SK-N-MC (cell line): ENCODE measurements at regions not wholly inside any gene's neighbourhood (a gene's known extent, or its start where the extent isn't known, plus 50 kb on each side); places are given as distances from the start of the nearest gene placed in this dataset.

ENCODE experiments used
- DNase-seq: peaks from one replicate; pipeline ENCODE4 v3.0.0-alpha.2; 2011; ENCODE audit warnings: low read depth, low spot score
- H3K27ac ChIP-seq: fragments of 200-600 bp; sonication (generic); 2 replicates; pipeline ENCODE4 v1.5.1; 2016; ENCODE audit warnings: mixed run types
- H3K36me3 ChIP-seq: fragments of 200-600 bp; sonication (generic); 2 replicates; pipeline ENCODE4 v1.6.1; 2017; ENCODE audit warnings: antibody characterized with exemption, low read length, mixed read lengths; ENCODE audit not compliant: insufficient read depth
- H3K4me3 ChIP-seq: fragments of 200-600 bp; sonication (generic); 2 replicates; pipeline ENCODE4 v1.5.1; 2016
- H3K9ac ChIP-seq: fragments of 200-600 bp; sonication (generic); 2 replicates; pipeline ENCODE4 v1.8.0; 2017; ENCODE audit warnings: mixed run types, mixed read lengths; ENCODE audit not compliant: insufficient read length
- H3K9me3 ChIP-seq: fragments of 200-600 bp; sonication (generic); 2 replicates; pipeline ENCODE4 v1.6.1; 2017; ENCODE audit warnings: low read depth, mild to moderate bottlenecking, antibody characterized with exemption, low read length, moderate library complexity, mixed read lengths
- EZH2 ChIP-seq: fragments of 200-600 bp; sonication (generic); IDR thresholded peaks from one replicate; pipeline ENCODE4 v1.6.1; 2017; ENCODE audit warnings: antibody characterized with exemption
- FOXP2 ChIP-seq: optimal IDR thresholded peaks from 2 replicates; pipeline ENCODE3; 2011; ENCODE audit warnings: mild to moderate bottlenecking, moderate library complexity; ENCODE audit not compliant: insufficient read depth; ENCODE audit errors: extremely low read length, control extremely low read depth
- POLR2AphosphoS5 ChIP-seq: IDR thresholded peaks from 2 replicates; pipeline ENCODE4 v1.6.1; 2012; ENCODE audit warnings: mild to moderate bottlenecking, low read depth, low read length, borderline replicate concordance

DNA sequence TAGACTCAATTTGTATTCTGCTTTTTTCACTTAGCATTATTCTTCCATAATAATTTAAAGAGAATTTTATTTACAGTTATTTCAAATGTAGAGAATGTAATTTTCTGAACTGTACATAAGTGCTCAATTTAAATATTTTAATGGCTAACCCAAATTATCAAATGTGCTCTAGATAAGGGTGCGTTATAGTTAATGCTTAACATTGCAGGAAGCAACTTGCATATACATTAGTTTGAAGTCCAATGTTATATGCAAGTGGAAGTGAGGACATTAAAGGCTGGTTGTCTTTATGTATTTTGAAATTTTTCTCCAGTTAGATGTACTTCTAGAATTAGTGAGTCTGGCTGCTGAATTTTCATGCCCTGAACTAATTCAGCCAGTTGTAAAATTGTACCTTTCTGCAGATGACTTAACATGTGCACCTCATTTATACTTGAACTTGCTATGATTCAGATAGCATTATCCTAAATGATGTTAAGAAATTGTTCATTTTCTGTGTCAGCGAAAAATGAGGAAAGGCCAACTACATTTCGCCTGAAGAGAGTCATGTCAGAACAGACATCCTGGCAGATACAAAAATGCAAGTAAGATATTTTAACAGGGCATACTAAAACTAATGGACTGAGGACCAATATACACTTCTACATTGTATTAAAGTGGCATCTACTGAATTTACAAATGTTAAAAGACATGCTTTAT is 59.2 kb upstream of the GAREM1 start:
- Histone ChIP-seq H3K9ac (no peak overlapping the region), H3K27ac (no peak overlapping the region), H3K36me3 (no peaks in the 10 kb centered on the region), H3K9me3 (no peaks in the 10 kb centered on the region), H3K4me3 (no peak overlapping the region)
- DNase-seq = no peak
- TF ChIP-seq FOXP2 = no peak
- no peak for TF ChIP-seq POLR2AphosphoS5
- TF ChIP-seq EZH2 = no peak

- H3K9me3 ChIP-seq = no peaks in the 10 kb centered on the region
- no peak overlapping the region for H3K4me3 ChIP-seq
- H3K36me3 ChIP-seq = no peaks in the 10 kb centered on the region
- H3K27ac ChIP-seq = no peak overlapping the region
- TF ChIP-seq POLR2AphosphoS5 = no peak
- TF ChIP-seq EZH2 = no peak
- no peak for TF ChIP-seq FOXP2
- DNase-seq = no peak
- no peak overlapping the region for H3K9ac ChIP-seq
Observed at GRCh38 chr18:32520771-32521170, 50.1 kb upstream of the GAREM1 start.
